ENCODE measurements at regions not wholly inside any gene's neighbourhood (a gene's known extent, or its start where the extent isn't known, plus 50 kb on each side); places are given as distances from the start of the nearest gene placed in this dataset.

DNA sequence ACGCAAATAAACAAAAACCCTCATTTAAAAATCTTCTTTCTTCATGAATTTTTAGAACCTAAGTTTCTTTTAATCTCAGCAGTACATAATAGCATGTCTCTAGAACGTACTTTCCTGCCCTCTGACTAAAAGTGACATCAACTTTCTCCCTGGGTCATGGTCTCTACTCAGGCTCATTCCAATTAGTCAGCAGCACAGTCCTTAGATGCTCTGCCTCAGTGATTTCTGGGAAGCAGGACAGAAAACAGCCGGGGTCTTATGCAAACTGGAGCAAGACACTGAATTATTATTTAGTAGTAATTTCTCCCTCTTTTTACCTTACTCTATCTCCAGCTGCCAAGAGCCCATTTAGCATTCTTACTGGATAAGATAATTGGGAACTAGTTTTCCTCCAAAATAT is 365.2 kb downstream of the TUSC7 start:
- no peaks in the 10 kb centered on the region for H3K4me1 ChIP-seq (ENCODE audit: control insufficient read depth in 1 of 2, insufficient read depth in 2 of 2, low read depth in 1 of 2, low read length in 1 of 2)
- H3K9me3 ChIP-seq, result no peaks in the 10 kb centered on the region
- no peak overlapping the region for H3K4me3 ChIP-seq (ENCODE audit: low read depth in 2 of 2, low read length in 1 of 2)
- no peaks in the 10 kb centered on the region for H3K36me3 ChIP-seq (replicated peaks in 1 of 2; ENCODE audit: control insufficient read depth in 1 of 2, insufficient read depth in 2 of 2, low read length in 1 of 2)
- no peaks in the 10 kb centered on the region for H3K9me2 ChIP-seq
- CTCF ChIA-PET, result interaction anchor here (1.9 kb wide), 1 partner anchor 304 kb away, joined by 4 read pairs; no protein-coding TSS in a partner anchor
- H3K9ac ChIP-seq, result no peak overlapping the region
- WGBS (ENCODE audit: low lambda C conversion rate), result 58% methylated on average over 3 of the region's 3 CpGs
- no peaks in the 10 kb centered on the region for H4K20me1 ChIP-seq (ENCODE audit: insufficient read depth)
- TF ChIP-seq CTCF (IDR thresholded peaks at IDR 0.05) (no peak), RCOR1 (IDR thresholded peaks at IDR 0.05; ENCODE audit: low read length) (no peak)
- no peaks in the 10 kb centered on the region for H3K79me2 ChIP-seq (ENCODE audit: insufficient read depth)
- no peak for DNase-seq
- no peak overlapping the region for H3K4me2 ChIP-seq
- no peak overlapping the region for H2AFZ ChIP-seq (ENCODE audit: low read depth)
- H3K27ac ChIP-seq (ENCODE audit: low read depth in 2 of 2, low read length in 1 of 2), result no peak overlapping the region
- no peaks in the 10 kb centered on the region for H3K27me3 ChIP-seq (ENCODE audit: insufficient read depth)
- H3F3A ChIP-seq (replicated peaks; ENCODE audit: insufficient read depth), result no peaks in the 10 kb centered on the region
- POLR2A ChIA-PET, result no interaction called here

DNA sequence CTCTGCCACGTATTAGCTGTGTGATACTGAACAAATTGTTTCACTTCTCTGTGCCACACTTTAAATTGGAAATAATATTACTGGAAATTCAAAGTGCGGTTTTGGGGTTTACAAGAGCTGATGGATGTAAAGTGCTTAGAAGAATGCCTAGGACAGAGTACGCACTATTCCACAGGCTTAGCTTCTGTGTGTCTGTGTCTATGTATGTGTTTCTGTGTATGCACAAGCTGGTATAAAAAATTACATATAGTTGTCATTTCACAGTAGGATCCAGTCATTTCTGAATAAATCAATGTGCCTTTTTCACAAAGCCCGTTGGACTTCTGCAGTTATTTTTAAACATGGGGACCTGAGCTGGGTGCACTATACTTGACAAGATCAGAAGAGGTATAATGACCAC is 370.4 kb downstream of the TUSC7 start:
- no peaks in the 10 kb centered on the region for H3F3A ChIP-seq (replicated peaks; ENCODE audit: insufficient read depth)
- no peak for TF ChIP-seq SIN3A (IDR thresholded peaks at IDR 0.05; ENCODE audit: borderline replicate concordance, low read depth, low read length)
- no peak for TF ChIP-seq SMC3 (IDR thresholded peaks at IDR 0.05; ENCODE audit: low read depth, low read length)
- no peak for TF ChIP-seq USF2 (IDR thresholded peaks at IDR 0.05; ENCODE audit: borderline replicate concordance, low read depth, low read length)
- TF ChIP-seq FOXM1 (IDR thresholded peaks at IDR 0.05; ENCODE audit: low read depth), result no peak
- no peak for TF ChIP-seq NFIC (IDR thresholded peaks at IDR 0.05; ENCODE audit: borderline replicate concordance)
- TF ChIP-seq RXRA (IDR thresholded peaks at IDR 0.05; ENCODE audit: borderline replicate concordance, low read depth), result no peak
- TF ChIP-seq, protein P1, sequence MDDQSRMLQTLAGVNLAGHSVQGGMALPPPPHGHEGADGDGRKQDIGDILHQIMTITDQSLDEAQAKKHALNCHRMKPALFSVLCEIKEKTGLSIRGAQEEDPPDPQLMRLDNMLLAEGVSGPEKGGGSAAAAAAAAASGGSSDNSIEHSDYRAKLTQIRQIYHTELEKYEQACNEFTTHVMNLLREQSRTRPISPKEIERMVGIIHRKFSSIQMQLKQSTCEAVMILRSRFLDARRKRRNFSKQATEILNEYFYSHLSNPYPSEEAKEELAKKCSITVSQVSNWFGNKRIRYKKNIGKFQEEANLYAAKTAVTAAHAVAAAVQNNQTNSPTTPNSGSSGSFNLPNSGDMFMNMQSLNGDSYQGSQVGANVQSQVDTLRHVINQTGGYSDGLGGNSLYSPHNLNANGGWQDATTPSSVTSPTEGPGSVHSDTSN (IDR thresholded peaks at IDR 0.05), result no peak
- TF ChIP-seq RCOR1 (IDR thresholded peaks at IDR 0.05; ENCODE audit: low read length), result no peak
- no peak for TF ChIP-seq EZH2phosphoT487 (IDR thresholded peaks at IDR 0.05; ENCODE audit: borderline replicate concordance, low read depth)
- no peak for TF ChIP-seq CTCF (IDR thresholded peaks at IDR 0.05)
- TF ChIP-seq GABPA (IDR thresholded peaks at IDR 0.05; ENCODE audit: low read depth), result no peak
- no peak for TF ChIP-seq REST (IDR thresholded peaks at IDR 0.05; ENCODE audit: low read depth, low read length)
- no peak for TF ChIP-seq RAD21 (IDR thresholded peaks at IDR 0.05; ENCODE audit: low read length)
- TF ChIP-seq RFX5 (IDR thresholded peaks at IDR 0.05; ENCODE audit: low read length), result no peak
- H4K20me1 ChIP-seq (ENCODE audit: insufficient read depth), result no peaks in the 10 kb centered on the region
- no peaks in the 10 kb centered on the region for H3K9me2 ChIP-seq
- no peak overlapping the region for H2AFZ ChIP-seq (ENCODE audit: low read depth)
- POLR2A ChIA-PET, result no interaction called here
- CTCF ChIA-PET, result interaction anchor here (1.0 kb wide), 1 partner anchor 21 kb away, joined by 4 read pairs; no protein-coding TSS in a partner anchor
- WGBS (ENCODE audit: low lambda C conversion rate), result 79% methylated on average over 4 of the region's 4 CpGs
- no peaks in the 10 kb centered on the region for H3K27me3 ChIP-seq (ENCODE audit: insufficient read depth)
- no peak overlapping the region for H3K4me2 ChIP-seq
- no peak for DNase-seq
- H3K4me3 ChIP-seq (ENCODE audit: low read depth in 2 of 2, low read length in 1 of 2), result no peak overlapping the region
- H3K27ac ChIP-seq (ENCODE audit: low read depth in 2 of 2, low read length in 1 of 2), result no peak overlapping the region
- H3K36me3 ChIP-seq (replicated peaks in 1 of 2; ENCODE audit: control insufficient read depth in 1 of 2, insufficient read depth in 2 of 2, low read length in 1 of 2), result no peaks in the 10 kb centered on the region
- no peaks in the 10 kb centered on the region for H3K79me2 ChIP-seq (ENCODE audit: insufficient read depth)
- no peaks in the 10 kb centered on the region for H3K9me3 ChIP-seq
- no peak overlapping the region for H3K9ac ChIP-seq
- no peaks in the 10 kb centered on the region; a peak in 2 of 4 replicates for H3K4me1 ChIP-seq (ENCODE audit: control insufficient read depth in 1 of 2, insufficient read depth in 2 of 2, low read depth in 1 of 2, low read length in 1 of 2)
